Kidney epithelial cell (primary cell): ENCODE measurements at regions not wholly inside any gene's neighbourhood (a gene's known extent, or its start where the extent isn't known, plus 50 kb on each side); places are given as distances from the start of the nearest gene placed in this dataset.

Source experiments
- DNase-seq: peaks from one replicate; pipeline ENCODE4 v3.0.0-alpha.2; 2010; ENCODE audit warnings: low read depth
- H3K27me3 ChIP-seq: 2 replicates; pipeline ENCODE4 v1.6.0; 2011; ENCODE audit warnings: low read length; ENCODE audit not compliant: control insufficient read depth, insufficient read depth
- H3K36me3 ChIP-seq: 2 replicates; pipeline ENCODE4 v1.5.1; 2011; ENCODE audit warnings: low read length; ENCODE audit not compliant: control insufficient read depth, insufficient read depth
- H3K4me3 ChIP-seq: 2 replicates; pipeline ENCODE4 v1.5.1; 2011; ENCODE audit warnings: low read depth, mild to moderate bottlenecking, control low read depth, low read length
- TF ChIP-seq, protein P1 (sequence below): IDR thresholded peaks from 2 replicates; pipeline ENCODE4 v1.5.1; 2011; ENCODE audit warnings: mild to moderate bottlenecking, moderate library complexity, low read length, control low read depth, inconsistent platforms; ENCODE audit not compliant: insufficient read depth, poor library complexity, severe bottlenecking

DNA sequence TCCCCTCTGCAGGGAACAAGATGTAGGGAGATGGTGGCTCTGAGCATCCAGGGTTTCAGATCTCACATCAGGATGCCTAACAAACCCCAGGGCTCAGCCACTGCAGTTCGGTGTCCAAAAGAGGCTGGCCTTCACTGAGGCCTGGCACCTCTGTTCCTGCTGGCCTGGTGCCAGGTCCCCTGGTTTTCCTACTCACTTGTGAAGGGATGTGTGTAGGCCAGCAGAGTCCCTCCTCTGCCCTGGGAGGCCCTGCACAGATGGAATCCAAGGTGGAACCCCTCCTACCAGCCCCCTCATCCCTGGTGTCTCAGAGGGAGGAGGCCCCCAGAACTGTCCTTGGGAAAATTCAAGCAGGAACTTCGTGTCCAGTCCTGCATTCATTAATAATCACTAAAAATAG is 260.6 kb downstream of the CCSER2 start:
- TF ChIP-seq, protein P1, sequence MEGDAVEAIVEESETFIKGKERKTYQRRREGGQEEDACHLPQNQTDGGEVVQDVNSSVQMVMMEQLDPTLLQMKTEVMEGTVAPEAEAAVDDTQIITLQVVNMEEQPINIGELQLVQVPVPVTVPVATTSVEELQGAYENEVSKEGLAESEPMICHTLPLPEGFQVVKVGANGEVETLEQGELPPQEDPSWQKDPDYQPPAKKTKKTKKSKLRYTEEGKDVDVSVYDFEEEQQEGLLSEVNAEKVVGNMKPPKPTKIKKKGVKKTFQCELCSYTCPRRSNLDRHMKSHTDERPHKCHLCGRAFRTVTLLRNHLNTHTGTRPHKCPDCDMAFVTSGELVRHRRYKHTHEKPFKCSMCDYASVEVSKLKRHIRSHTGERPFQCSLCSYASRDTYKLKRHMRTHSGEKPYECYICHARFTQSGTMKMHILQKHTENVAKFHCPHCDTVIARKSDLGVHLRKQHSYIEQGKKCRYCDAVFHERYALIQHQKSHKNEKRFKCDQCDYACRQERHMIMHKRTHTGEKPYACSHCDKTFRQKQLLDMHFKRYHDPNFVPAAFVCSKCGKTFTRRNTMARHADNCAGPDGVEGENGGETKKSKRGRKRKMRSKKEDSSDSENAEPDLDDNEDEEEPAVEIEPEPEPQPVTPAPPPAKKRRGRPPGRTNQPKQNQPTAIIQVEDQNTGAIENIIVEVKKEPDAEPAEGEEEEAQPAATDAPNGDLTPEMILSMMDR, result no peak
- Histone ChIP-seq H3K36me3 (no peaks in the 10 kb centered on the region), H3K4me3 (no peak overlapping the region), H3K27me3 (peaks cover 3% of the 10 kb centered on the region)
- no peak for DNase-seq

DNA sequence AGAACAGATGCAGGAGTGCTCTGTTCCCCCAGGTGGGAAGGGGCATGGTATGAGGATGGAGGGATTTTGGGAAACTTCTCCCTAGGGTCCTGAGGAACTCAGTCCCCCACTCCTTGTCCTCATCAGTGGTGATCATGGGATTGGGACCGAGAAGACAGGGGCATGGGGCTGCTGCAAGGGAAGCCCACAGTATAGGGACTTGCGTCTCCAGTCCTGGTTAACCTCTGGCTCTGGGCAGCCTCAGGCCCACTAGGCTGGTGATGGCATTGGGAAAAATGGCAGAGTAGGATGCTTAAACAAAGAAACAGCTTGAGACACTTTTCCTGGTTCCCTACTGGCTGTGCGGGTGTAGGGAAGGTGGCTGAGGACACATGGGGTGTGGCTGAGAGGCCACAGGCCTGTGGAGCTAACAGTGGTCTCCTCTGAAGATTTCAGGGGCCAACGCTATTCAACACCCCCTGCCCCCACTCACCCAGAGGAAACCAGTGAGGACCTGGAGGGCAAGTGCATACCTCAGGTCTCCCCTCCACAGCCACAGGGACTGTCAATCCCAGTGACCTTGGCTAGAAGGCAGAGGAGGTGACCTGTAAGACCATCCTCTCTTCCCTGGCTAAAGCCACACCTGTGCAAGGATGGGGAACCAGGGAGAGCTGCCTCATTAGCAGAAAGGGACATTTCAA is 261.3 kb downstream of the CCSER2 start:
- TF ChIP-seq, protein P1, result no peak
- H3K36me3 ChIP-seq, result no peaks in the 10 kb centered on the region

GRCh38 chr10:84590327-84591193 is 262.2 kb downstream of the CCSER2 start:
- Histone ChIP-seq H3K27me3 (peaks cover 3% of the 10 kb centered on the region), H3K4me3 (no peak overlapping the region), H3K36me3 (no peaks in the 10 kb centered on the region)
- no peak for DNase-seq
- TF ChIP-seq, protein P1, result no peak

More for the DNA sequence above, 261.3 kb downstream of the CCSER2 start:
- DNase-seq, result no peak
- Histone ChIP-seq H3K4me3 (no peak overlapping the region), H3K27me3 (peaks cover 3% of the 10 kb centered on the region)

GRCh38 chr10:84593506-84593905 is 265.1 kb downstream of the CCSER2 start:
- TF ChIP-seq, protein P1, result no peak
- no peak for DNase-seq

DNA sequence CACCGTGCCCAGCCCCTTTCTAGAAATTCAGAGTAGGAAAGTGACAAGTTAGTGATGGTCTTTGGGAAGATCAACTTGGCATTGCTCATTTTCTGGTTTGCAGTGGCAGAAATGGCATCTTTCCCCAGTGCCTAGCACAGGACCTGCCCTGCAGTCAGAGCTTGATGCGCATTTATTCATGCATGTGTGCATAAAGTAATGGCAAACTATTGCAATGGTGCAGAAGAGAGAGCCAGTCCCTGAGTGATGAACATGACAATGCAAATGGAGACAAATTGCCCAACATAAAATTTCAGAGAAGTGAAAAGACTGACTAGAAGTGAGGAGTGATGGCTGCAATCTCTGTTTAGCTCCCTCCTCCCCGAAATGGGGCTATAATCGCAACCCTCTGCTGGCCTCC is 268.2 kb downstream of the CCSER2 start:
- Histone ChIP-seq H3K36me3 (no peaks in the 10 kb centered on the region), H3K4me3 (no peak overlapping the region), H3K27me3 (no peaks in the 10 kb centered on the region)
- DNase-seq, result no peak
- TF ChIP-seq, protein P1, result no peak

More at GRCh38 chr10:84593506-84593905, 265.1 kb downstream of the CCSER2 start:
- no peaks in the 10 kb centered on the region for H3K36me3 ChIP-seq
- peaks cover 3% of the 10 kb centered on the region for H3K27me3 ChIP-seq
- H3K4me3 ChIP-seq, result no peak overlapping the region

DNA sequence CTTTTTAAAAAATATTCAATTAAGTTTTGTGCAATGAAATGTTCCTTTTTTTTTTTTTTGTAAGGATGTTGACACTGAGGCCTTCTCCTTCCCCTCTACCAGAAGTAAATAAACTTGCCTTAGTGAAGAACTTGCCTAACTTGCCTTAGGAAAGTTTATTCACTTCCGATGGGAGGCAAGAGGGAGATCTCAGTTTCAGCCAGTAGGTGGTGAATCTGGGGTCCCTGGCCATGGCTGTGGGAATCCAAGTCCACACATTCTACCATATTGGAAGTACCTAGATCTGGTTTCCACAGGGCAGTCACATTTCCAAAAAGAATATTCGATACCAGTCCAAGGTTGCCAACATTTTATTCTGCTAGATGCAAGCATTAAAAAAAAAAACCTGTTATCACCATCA is 270.9 kb downstream of the CCSER2 start:
- TF ChIP-seq, protein P1, result no peak
- Histone ChIP-seq H3K36me3 (no peaks in the 10 kb centered on the region), H3K4me3 (no peak overlapping the region), H3K27me3 (no peaks in the 10 kb centered on the region)
- DNase-seq, result no peak
